HG03159 (cell line): ENCODE measurements at regions not wholly inside any gene's neighbourhood (a gene's known extent, or its start where the extent isn't known, plus 50 kb on each side); places are given as distances from the start of the nearest gene placed in this dataset.
A peak's percentile ranks its signal among the peaks of the same experiment; 100 is the strongest.

Experiments
- ATAC-seq: cut with Tn5 transposase; IDR thresholded peaks from one replicate; pipeline ENCODE4 v1.9.1; 2021; ENCODE audit warnings: mild to moderate bottlenecking, moderate library complexity; ENCODE audit not compliant: unreplicated experiment

DNA sequence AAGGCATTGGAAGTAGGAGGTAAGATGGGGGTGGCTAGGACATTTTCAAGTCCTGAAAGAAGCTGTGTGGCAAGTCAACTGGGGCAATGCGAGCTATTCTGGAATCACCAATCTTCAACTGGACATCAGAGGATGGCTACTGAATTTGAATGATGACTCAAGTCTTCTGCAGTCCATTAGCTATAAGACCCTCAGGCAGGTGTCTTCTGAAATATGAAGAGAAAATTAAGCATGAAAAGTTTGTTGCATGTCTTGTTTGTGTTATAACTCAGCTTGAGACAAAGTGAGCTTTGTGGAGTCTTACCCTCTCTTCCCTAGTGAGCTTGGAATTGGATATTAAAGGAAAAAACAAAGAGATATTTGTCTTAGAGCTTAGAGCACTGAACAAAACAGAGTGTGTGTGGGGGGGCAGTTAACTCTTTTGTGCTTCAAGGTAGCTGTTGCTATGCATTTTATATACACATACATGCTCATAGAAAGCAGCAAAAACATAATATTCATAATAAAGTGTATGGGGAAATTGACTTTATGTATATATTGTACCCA lies 979.1 kb downstream of the MCTP2 start:
- ATAC-seq = no peak

DNA sequence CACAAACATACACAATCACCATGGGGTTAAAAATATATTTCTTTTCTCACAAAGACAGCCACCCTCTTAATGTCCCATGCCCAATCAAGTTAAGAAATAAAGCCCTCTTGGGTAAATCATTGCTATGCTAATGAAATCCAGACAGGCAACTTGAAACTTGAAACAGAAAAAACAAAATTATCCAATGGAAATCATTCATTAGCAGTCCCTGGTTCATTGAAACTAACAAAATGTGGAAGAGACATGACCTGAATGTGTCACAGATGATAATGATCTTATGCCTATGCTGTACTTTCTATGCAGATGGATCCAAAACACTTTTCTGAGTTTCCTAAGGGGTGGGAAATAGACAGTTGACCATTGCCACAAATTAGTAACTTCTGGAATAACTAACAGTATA lies 983.7 kb downstream of the MCTP2 start:
- no peak for ATAC-seq

DNA sequence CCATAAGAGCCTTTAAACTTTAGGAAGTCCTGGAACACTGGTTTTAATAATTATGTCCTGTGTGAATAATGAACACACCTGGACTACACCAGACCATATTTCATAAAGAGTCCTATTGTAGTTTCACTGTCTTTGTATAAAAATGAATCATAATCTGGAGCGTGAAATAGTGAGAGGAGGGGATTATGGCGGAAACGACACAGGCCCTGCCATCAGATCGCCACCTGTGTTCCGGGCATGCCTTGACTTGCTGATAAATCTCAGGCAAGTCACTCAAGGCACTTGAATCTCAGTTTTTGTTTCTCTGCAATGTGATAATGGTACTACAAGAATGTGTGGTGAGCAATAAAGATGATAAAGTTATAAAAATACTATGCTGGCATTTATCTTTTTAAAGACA lies 995.5 kb downstream of the MCTP2 start:
- ATAC-seq = no peak

DNA sequence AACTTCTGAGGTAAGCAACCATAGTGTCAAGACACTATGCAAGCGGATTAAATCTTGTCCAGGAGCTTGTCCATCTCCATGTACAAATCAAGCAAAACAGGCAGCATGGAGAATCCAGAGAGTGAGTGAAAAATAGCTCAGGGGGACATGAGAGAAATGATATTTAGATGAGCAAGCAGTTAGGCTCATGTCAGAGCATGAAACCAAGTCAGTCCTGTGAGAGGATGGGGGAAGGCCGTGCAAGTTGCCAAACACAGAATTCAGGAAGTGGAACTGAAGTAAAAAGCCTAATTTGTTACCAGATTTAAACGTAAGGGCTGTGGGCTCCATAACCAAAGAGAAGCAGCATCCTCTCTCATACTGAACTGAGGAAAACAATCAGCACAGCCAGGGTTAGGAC lies 995.9 kb downstream of the MCTP2 start:
- no peak for ATAC-seq

DNA sequence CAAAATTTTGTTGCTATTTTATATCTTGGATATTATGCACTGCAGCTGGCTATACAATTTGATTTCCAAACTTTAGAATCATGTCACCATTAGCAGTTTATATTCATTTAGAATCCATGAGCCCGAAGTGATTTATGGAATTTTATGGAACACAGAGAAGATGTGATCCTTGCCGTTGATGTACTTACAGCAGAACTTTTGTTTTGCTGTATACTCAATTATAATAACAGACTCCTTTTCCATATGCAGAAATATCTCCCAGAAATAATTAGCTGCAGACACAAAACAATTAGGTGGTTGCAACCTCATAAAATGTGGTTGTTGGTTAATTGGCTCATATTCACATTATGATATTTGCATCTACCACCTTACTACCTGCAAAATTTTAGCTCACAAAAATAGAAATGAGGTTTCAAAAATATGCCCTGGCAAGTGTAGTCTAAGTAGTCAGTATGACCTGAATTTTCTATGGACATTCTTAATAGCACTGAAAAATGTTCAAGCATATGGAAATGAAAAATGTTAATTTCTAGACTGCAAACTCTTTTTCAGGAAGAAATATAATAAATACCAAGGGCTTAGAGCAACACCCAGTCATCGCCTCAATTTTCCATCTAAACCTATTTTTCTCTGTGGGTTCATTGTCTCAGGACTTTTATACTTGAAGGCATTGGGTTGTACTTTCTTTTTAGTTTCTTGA lies 997.6 kb downstream of the MCTP2 start:
- no peak for ATAC-seq

DNA sequence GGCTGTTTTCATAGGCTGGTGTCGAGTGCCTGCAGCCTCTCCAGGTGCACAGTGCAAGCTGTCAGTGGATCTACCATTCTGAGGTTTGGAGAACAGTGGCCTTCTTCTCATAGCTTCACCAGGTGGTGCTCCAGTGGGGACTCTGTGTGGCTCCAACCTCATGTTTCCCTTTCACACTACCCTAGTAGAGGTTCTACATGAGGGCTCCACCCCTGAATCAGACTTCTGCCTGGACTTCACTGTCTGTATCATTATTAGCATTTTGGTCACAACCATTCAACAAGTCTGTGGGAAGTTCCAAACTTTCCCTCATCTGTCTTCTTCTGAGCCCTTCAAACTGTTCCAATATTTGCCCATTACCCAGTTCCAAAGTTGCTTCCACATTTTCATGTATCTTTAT lies 1003.7 kb downstream of the MCTP2 start:
- ATAC-seq = no peak

DNA sequence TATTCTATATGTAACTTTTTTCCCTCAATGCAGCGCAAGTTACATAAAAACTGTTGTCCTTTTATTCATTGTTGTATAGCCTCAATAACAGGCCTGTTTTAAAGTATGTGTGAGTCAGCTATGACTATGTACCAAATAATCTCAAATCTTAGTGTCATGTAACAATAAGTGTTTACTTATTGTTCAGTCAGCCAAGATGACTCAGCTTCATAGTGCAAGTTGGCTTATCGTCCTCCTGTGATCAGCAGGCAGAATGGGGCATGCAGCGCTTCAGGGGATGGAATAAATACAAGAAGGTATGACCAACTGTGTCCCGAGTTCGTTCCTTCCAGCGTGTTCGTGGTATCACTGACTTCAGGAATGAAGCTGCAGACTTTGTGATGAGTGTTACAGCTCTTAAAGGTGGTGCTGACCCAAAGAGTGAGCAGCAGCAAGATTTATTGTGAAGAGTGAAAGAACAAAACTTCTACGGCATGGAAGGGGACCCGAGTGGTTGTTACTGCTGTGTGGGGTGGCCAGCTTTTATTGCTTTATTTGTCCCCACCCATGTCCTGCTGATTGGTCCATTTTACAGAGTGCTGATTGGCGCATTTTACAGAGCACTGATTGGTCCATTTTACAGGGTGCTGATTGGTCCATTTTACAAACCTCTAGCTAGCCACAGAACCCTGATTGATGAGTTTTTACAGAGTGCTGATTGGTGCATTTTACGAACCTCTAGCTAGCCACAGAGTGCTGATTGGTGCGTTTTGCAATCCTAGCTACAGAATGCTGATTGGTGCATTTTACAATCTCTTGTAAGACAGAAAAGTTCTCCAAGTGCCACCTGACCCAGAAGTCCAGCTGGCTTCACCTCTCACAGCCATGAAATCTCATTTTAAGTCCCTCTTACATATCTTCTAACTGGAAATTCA lies 1016.0 kb downstream of the MCTP2 start:
- no peak for ATAC-seq

DNA sequence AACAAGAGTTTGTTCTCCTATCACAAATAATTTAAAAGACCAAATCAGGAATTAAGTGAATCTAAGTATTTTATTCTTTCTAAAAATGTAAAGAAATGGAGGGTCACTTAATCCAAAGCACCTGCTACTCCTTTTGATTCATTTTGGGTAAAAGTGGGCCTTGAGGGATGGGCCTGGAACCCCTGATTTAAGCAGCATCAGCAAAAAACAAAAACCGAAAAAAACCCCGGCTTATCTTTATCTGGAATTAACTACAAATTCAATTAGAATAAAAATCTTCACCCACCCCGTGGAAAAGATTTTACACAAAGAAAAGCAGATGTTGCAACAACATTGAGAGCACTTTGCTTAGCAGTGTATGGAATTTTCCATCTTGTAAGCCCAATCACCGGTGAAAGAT lies 1018.2 kb downstream of the MCTP2 start:
- ATAC-seq = no peak

DNA sequence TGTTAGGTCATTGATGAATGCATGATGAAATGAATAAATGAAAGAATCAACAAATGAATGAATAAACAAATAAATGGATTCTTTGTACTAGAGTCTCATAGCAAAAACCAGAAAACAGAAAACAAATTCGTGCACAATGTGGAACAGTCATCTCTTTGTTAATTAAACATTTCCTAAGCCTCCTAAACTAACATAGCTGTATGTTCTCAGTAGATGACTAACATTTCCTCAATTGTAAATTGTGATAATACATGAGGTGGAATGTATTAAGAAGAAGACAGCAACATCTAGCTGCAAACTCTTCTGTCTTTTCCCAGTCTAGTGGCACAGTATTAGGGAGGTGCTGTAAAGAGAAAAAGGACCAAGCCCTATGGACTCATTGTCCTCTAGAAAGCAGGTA lies 1021.0 kb downstream of the MCTP2 start:
- ATAC-seq = no peak

DNA sequence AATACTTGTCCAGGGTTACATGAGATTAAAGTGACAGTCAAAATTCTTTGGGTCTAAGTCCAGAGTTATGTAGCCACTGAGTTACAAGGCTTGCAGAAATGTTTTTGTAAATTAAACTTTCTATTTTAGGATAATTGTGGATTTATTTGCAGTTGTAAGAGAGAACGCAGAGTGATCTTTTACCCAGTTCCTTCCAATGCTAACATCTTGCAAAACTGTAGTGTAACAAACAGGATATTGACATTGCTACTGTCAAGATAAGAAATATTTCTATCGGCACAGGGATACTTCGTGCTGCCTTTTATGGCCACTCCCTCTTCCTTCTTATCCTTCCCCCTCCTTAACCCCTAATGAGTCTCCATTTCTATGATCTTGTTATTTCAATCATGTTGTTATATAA lies 1022.9 kb downstream of the MCTP2 start:
- ATAC-seq = no peak

DNA sequence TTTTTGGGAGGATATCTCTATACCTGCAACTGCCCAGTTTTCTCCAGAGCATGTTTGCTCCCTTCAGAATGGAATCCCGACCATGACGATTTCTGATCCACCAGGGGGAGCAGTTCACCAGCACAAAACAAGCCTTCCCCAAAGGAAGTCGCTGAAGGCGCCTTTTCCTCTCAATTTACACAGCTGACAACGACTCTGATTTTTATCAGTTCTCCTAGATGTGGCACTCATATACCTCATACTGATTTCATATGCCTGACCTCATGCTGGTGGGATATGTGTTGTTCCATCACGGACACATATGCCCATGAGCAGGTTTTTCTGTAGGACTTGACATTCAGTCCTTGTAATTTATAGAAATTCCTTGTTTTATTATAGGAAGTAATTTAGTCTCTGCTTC lies 1028.2 kb downstream of the MCTP2 start:
- peak; percentile 74 for ATAC-seq

DNA sequence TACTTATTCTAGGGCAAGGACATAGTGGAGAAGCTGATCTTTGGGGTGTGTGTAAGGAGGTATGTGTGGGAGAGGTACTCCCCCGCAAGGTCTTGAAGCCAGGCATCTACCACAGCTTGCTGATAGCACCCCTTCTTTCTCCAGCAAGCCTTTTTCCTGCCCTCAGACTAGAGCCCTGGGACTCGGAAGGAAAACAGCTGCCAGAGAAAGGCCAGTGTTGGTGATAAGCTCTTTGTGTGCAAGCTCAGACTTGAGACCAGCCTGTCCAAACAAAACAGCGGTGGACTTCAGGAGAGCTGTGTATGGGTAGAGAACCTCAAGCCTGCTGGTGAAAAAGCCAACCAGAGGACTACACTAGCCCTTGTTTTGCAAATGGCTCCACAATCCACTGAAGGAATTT lies 1028.6 kb downstream of the MCTP2 start:
- peak; percentile 21 for ATAC-seq

DNA sequence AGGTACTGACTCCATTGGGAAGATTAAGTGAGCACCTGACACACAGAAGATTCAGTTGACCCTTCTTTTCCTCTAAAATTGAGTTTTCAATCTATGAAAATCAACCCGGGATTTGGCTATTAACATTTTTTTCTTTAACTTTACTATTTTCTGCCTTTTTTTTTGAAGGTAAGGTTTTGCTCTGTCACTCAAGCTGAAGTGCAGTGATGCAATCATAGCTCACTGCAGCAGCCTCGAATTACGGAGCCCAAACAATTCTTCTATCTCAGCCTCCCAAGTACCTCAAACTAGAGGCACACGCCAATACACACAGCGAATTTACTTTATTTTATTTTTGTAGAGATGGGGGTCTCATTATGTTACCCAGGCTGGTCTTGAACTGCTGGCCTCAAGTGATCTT lies 1029.5 kb downstream of the MCTP2 start:
- no peak for ATAC-seq

DNA sequence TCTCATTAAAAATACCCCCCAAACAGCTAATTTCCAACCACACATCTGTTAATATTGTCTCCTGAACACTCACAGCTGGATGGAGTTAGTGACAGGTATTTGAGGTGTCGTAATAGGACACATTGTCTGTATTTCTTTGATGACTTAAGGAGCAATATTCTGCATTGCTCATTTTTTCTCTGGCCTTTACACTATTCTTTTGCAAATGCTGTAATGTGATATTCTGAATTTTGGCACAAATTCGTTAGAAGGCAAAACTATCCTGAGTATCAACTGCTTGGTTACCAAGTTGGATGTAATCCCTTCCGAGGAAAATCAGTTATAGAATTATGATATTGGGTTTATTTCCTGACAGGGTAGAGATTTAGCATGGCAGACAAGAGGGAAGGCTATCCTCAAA lies 1030.2 kb downstream of the MCTP2 start:
- no peak for ATAC-seq

DNA sequence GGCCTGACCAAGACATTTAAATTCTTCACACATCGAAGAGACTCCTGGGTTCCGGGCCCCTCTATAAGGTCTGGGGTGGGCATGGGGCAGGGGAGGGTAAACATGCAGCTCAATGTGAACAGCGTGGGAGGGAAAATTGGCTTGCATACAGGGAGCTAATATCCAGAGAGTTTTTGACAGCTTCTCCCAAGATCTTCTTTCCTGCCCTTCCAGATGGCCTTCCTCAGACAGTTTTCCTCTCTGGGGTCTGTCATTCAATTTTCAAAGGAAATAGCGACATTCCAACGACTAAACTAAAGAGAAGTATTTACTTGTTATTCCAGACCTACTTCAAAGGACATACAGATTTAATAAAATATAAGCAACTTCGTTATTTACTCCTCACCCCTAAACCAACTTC lies 1030.6 kb downstream of the MCTP2 start:
- no peak for ATAC-seq

DNA sequence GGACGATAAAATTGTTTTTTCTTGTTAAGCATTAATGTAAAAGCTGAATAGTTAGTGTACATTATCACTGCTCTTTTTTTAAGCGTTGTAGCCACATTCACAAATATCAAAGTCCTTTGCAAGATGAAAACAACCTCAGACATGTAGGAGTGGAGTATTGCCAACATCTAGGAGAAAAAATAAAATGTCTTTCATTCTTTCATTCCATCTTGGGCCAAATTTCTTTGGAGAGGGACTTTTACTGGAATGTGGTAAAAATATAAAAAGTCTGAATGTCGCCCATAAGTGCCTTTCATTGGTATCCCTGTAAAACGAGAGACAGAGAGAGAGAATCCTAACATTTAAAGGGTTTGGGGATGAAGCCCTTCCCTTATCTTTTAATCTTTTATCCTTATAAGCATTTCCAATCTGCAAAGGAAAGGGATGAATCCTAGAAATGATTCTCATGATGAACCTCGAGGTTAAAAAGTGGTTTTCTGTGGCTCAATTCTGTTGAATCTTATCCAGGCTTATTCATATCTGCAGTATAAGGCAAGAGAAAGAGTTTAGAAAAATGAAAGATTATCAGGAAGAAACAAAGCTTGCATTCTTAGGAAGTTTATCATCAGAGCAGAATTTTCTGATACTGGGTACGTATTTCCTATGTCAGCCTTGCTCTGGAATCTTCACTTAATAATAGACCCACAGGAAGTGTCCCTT lies 1031.7 kb downstream of the MCTP2 start:
- no peak for ATAC-seq

DNA sequence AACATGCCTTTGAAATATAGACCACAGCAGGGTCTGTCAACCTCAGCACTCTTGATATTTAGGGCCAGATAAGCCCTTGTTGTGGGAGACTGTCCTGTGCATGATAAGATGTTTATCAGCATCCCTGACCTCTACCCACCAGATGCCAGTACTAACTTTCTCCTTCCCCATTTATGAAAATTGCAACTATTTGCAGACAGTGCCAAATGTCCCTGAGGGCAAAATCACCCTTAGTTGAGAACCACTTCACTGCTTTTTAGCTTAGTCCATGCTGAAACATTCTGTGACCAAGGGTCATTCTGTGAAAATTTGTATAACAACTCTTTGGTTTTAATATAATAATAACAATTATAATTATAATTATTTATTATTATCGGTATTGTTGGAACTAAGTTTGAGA lies 1032.4 kb downstream of the MCTP2 start:
- no peak for ATAC-seq

DNA sequence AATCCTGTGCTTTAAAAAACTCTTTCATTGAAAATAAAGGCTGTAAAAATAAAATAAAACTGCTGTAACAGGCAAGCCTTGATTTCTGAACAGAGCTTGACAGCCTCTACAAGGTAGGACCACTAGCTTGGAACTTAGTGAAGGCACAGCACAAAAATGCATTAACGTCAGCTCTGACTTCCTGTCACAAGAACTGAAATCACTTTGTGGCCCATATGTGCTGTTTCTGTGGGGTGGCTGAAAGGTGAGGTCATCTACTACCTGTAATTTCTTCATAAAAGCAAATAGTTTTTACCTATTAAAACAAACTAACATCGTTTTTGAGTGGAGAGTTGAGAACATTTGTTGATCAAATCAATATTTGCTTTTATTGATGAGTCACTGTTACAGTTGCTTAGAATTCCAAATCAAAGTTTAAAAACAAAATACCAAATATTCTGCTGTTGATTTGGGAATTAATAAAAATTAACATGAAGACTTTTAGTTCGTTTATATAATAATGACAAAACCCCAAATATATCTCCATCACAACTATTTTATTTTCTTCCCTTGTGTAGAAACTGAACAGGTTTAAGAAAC lies 1034.1 kb downstream of the MCTP2 start:
- ATAC-seq = no peak

DNA sequence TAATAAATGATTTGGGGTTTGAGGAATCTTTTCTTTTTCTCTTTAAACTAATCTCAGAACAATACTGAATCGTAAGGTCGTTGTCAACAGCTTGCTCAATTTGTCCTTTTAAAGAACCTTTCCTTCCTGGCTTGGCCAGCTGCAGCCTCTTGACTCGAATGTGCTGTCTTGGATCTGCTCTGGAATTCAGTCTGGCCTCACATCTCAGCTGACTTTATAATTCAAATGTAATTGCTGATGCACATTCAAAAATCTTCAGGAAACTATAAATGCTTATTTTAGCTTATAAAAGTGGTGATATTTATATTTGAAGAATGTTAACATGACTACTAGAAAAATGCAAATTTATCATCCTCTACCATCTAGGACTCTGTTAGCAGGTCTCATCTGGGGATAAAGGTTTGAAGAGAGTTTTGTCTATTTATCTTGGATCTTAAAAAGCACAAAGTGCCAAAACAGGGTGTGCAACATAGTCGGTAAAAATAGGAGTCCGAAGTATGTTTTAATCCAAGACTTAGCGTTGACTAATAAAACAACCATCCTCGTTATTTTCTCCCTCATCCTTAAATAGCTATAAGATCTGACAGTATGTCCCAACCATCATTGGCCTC lies 1035.2 kb downstream of the MCTP2 start:
- no peak for ATAC-seq

DNA sequence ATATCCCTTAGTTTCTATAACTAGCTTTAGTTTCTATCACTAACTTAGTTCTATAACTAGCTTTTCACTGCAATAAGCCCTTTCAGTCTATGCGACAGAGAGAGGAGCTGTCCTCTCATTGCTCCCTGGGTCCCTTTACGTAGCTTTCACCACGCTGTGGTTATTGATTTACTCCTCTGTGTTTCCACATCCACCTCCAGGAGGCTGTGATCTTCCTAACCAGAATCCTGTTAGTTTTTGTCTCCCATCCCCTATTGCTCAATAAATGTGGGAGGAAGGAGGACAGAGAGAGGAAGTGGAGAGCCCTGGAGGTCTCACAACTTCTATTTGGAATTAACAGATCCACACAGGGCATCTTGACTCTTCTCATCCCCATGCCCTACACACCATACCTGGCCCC lies 1036.1 kb downstream of the MCTP2 start:
- ATAC-seq = no peak
